ENCODE measurements at regions not wholly inside any gene's neighbourhood (a gene's known extent, or its start where the extent isn't known, plus 50 kb on each side); places are given as distances from the start of the nearest gene placed in this dataset.
A peak's percentile ranks its signal among the peaks of the same experiment; 100 is the strongest.

DNA sequence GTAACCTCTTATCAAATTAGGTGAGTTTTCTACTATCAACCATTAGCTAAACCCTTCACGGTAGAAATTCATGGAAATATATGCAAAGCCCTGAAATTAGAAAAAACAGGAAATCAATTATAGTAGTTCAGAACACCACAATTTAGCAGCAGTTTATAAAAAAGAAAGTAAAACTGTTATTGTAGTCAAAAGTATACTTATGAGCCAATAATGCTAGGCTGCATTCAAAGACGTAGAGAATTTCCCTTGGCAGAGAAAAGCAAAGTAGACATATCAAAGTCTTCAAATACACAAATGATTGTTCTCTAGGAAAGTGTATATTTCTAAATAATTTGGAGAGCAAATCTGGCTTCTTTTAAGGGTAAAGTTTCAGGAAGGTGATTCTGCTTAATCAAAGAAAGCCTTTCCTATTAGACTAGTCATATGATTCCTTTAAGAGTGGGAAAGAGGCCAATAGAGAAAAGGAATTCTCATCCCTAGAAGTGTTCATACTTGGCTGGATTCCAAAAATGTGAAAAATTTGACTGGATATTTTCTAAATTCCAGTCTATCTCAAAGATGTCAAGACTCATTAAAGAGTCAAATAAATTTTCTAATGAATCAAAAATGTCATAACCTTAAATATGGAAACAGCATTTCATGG is 185.5 kb downstream of the SMC2 start:
- no peak for ATAC-seq (ENCODE audit: insufficient read depth, low FRiP score)
- H3K9me3 ChIP-seq (ENCODE audit: control insufficient read depth in 4 of 4, insufficient read depth in 3 of 4, low read length in 3 of 4): peaks cover 0 to 2% (median 0%) of the 10 kb centered on the region in 4 donors
- no peaks in the 10 kb centered on the region for H3K27me3 ChIP-seq (ENCODE audit: control insufficient read depth in 3 of 3, insufficient read depth in 3 of 3, low read length in 2 of 3)
- DNase-seq: peak in 2 of 3 donors; percentile 35 to 44
- H3K4me3 ChIP-seq: no peak overlapping the region
- TF ChIP-seq, protein P1, sequence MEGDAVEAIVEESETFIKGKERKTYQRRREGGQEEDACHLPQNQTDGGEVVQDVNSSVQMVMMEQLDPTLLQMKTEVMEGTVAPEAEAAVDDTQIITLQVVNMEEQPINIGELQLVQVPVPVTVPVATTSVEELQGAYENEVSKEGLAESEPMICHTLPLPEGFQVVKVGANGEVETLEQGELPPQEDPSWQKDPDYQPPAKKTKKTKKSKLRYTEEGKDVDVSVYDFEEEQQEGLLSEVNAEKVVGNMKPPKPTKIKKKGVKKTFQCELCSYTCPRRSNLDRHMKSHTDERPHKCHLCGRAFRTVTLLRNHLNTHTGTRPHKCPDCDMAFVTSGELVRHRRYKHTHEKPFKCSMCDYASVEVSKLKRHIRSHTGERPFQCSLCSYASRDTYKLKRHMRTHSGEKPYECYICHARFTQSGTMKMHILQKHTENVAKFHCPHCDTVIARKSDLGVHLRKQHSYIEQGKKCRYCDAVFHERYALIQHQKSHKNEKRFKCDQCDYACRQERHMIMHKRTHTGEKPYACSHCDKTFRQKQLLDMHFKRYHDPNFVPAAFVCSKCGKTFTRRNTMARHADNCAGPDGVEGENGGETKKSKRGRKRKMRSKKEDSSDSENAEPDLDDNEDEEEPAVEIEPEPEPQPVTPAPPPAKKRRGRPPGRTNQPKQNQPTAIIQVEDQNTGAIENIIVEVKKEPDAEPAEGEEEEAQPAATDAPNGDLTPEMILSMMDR (IDR thresholded peaks at IDR 0.05; ENCODE audit: control extremely low read depth, extremely low read depth): no peak
- WGBS, 2 donors: 36 to 69% methylated on average over 2 of the region's 2 CpGs
- H3K27ac ChIP-seq (ENCODE audit: low read depth in 1 of 2, low read length in 1 of 2): no peak overlapping the region
- H3K9ac ChIP-seq (ENCODE audit: insufficient read depth in 1 of 2, low read length in 2 of 2): no peak overlapping the region
- peaks cover 0 to 3% (median 0%) of the 10 kb centered on the region in 5 donors for H3K4me1 ChIP-seq (ENCODE audit: control insufficient read depth in 5 of 5, insufficient read depth in 5 of 5, low read length in 5 of 5)
- no peaks in the 10 kb centered on the region for H3K36me3 ChIP-seq (ENCODE audit: control insufficient read depth in 4 of 4, insufficient read depth in 4 of 4, low read length in 4 of 4)

- Histone ChIP-seq H3K4me3 (no peak overlapping the region), H3K9me3 (ENCODE audit: control insufficient read depth in 4 of 4, insufficient read depth in 3 of 4, low read length in 3 of 4) (peaks cover 0 to 2% (median 0%) of the 10 kb centered on the region in 4 donors), H3K9ac (ENCODE audit: insufficient read depth in 1 of 2, low read length in 2 of 2) (no peak overlapping the region), H3K27ac (ENCODE audit: low read depth in 1 of 2, low read length in 1 of 2) (no peak overlapping the region), H3K27me3 (ENCODE audit: control insufficient read depth in 3 of 3, insufficient read depth in 3 of 3, low read length in 2 of 3) (no peaks in the 10 kb centered on the region), H3K36me3 (ENCODE audit: control insufficient read depth in 4 of 4, insufficient read depth in 4 of 4, low read length in 4 of 4) (no peaks in the 10 kb centered on the region), H3K4me1 (ENCODE audit: control insufficient read depth in 5 of 5, insufficient read depth in 5 of 5, low read length in 5 of 5) (peaks cover 0 to 3% (median 0%) of the 10 kb centered on the region in 5 donors)
- ATAC-seq (ENCODE audit: insufficient read depth, low FRiP score) (no peak), DNase-seq (no peak)
- WGBS, 2 donors: 73 to 87% methylated on average over 3 of the region's 3 CpGs
- TF ChIP-seq, protein P1 (IDR thresholded peaks at IDR 0.05; ENCODE audit: control extremely low read depth, extremely low read depth): no peak
These were observed 186.1 kb downstream of the SMC2 start for GRCh38 chr9:104280178-104280560.

DNA sequence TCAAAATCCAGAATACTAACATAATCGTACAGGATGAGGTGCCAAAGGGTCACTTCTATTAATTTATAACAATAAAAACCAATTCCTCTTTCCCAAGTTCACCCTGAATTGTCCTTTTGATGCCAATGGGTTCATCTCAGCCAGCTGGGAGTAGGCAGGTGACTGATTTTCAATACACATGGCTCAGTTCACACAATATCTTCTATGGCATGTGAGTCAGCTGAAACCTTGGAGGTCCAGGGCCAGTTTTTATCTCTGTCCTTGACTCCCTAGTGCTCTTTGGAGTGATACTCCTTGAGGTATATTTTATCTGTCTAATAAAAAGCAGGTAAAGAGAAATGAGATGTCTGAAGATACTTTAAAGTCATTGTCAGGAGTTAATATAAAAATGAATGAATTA is 186.6 kb downstream of the SMC2 start:
- Histone ChIP-seq H3K4me3 (no peak overlapping the region), H3K9ac (ENCODE audit: insufficient read depth in 1 of 2, low read length in 2 of 2) (no peak overlapping the region), H3K4me1 (ENCODE audit: control insufficient read depth in 5 of 5, insufficient read depth in 5 of 5, low read length in 5 of 5) (peaks cover 0 to 3% (median 0%) of the 10 kb centered on the region in 5 donors), H3K27ac (ENCODE audit: low read depth in 1 of 2, low read length in 1 of 2) (no peak overlapping the region), H3K9me3 (ENCODE audit: control insufficient read depth in 4 of 4, insufficient read depth in 3 of 4, low read length in 3 of 4) (peaks cover 0 to 2% (median 0%) of the 10 kb centered on the region in 4 donors), H3K36me3 (ENCODE audit: control insufficient read depth in 4 of 4, insufficient read depth in 4 of 4, low read length in 4 of 4) (no peaks in the 10 kb centered on the region), H3K27me3 (ENCODE audit: control insufficient read depth in 3 of 3, insufficient read depth in 3 of 3, low read length in 2 of 3) (no peaks in the 10 kb centered on the region)
- DNase-seq: no peak
- TF ChIP-seq, protein P1 (IDR thresholded peaks at IDR 0.05; ENCODE audit: control extremely low read depth, extremely low read depth): no peak
- 80 to 86% methylated on average over 1 of the region's 1 CpG for WGBS, 2 donors
- no peak for ATAC-seq (ENCODE audit: insufficient read depth, low FRiP score)

GRCh38 chr9:104286187-104286586 is 192.1 kb downstream of the SMC2 start:
- H3K4me1 ChIP-seq (ENCODE audit: control insufficient read depth in 5 of 5, insufficient read depth in 5 of 5, low read length in 5 of 5): no peaks in the 10 kb centered on the region
- no peak for ATAC-seq (ENCODE audit: insufficient read depth, low FRiP score)
- H3K9ac ChIP-seq (ENCODE audit: insufficient read depth in 1 of 2, low read length in 2 of 2): no peak overlapping the region
- no peak overlapping the region for H3K4me3 ChIP-seq
- H3K9me3 ChIP-seq (ENCODE audit: control insufficient read depth in 4 of 4, insufficient read depth in 3 of 4, low read length in 3 of 4): peaks cover 0 to 2% (median 0%) of the 10 kb centered on the region in 4 donors
- no peak for DNase-seq
- 77 to 91% methylated on average over 1 of the region's 1 CpG for WGBS, 2 donors
- TF ChIP-seq, protein P1 (IDR thresholded peaks at IDR 0.05; ENCODE audit: control extremely low read depth, extremely low read depth): no peak
- no peaks in the 10 kb centered on the region for H3K36me3 ChIP-seq (ENCODE audit: control insufficient read depth in 4 of 4, insufficient read depth in 4 of 4, low read length in 4 of 4)
- H3K27me3 ChIP-seq (ENCODE audit: control insufficient read depth in 3 of 3, insufficient read depth in 3 of 3, low read length in 2 of 3): peaks cover 0 to 10% (median 0%) of the 10 kb centered on the region in 3 donors
- H3K27ac ChIP-seq (ENCODE audit: low read depth in 1 of 2, low read length in 1 of 2): no peak overlapping the region

Measured in lung (tissue), 11 donors.